Ureter (tissue), 1 donor: ENCODE measurements at regions not wholly inside any gene's neighbourhood (a gene's known extent, or its start where the extent isn't known, plus 50 kb on each side); places are given as distances from the start of the nearest gene placed in this dataset.
"Not testable (repeated sequence)": the region's sequence is repeated elsewhere in the genome, so short reads cannot be mapped to it uniquely, and the experiment has no call there.

Experiments
- DNase-seq: peaks from one replicate; pipeline ENCODE4 v3.0.0-alpha.2; 2020; ENCODE audit warnings: low spot score
- donor health status: DM: yes; HTN: yes; CAD: no.

DNA sequence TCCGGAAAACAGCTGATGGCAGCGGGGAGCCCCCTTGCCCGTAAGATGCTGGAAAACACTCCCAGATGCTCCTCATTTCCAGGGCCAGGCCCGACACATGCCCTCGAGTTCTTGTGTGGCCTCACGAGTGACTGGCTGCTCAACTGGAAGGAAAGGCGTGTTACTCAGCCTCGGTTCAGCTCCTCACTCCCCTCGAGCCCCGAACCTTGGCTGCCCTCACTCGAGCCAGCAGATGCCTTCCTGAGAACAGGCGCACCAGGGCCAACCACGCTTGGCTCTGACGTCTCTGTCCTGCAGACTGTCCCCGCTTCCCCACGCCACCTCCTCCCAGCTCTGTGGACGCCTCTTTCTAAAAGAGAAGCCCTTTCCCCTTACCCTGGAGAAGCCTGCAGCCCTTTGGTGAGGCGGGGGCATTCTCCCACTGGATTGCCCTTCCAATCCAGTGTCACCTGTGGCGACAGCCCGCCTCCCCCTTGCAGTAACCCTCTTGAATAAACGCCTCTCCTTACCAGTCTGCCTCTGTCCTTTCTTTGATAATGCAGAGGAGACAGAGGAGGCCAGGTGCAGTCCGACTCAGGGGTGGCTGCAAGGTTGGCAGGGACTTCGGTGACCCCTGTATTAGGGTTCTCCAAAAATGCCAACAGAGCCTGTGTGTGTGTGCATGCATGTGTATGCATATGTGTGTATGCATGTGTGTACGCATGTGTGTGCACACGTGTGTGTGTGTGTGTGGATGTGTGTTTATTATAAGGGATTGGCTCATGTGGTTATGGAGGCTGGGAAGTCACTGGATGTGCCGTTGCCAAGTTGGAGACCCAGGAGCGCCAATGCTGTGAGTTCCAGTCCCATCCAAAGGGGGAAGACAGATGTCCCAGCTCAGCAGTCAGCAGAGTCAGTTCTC lies 166.3 kb downstream of the KIF26A start:
- no peak for DNase-seq

GRCh38 chr14:104305511-104306449 lies 167.4 kb downstream of the KIF26A start:
- DNase-seq, result no peak

- DNase-seq, result no peak
Measured at GRCh38 chr14:104306450-104307040, 168.2 kb downstream of the KIF26A start.

GRCh38 chr14:104307246-104307626 lies 168.8 kb downstream of the KIF26A start:
- no peak for DNase-seq

GRCh38 chr14:104307627-104308401 lies 169.4 kb downstream of the KIF26A start:
- no peak for DNase-seq

DNA sequence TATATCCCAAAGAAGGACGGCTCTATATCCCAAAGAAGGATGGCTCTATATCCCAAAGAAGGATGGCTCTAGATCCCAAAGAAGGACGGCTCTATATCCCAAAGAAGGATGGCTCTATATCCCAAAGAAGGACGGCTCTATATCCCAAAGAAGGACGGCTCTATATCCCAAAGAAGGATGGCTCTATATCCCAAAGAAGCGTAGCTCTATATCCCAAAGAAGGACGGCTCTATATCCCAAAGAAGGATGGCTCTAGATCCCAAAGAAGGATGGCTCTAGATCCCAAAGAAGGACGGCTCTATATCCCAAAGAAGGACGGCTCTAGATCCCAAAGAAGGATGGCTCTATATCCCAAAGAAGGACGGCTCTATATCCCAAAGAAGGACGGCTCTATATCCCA lies 170.1 kb downstream of the KIF26A start:
- DNase-seq, result not testable (repeated sequence)

GRCh38 chr14:104309657-104310369 lies 171.4 kb downstream of the KIF26A start:
- DNase-seq, result no peak

GRCh38 chr14:104311358-104311757 lies 173.0 kb downstream of the KIF26A start:
- DNase-seq, result no peak

DNA sequence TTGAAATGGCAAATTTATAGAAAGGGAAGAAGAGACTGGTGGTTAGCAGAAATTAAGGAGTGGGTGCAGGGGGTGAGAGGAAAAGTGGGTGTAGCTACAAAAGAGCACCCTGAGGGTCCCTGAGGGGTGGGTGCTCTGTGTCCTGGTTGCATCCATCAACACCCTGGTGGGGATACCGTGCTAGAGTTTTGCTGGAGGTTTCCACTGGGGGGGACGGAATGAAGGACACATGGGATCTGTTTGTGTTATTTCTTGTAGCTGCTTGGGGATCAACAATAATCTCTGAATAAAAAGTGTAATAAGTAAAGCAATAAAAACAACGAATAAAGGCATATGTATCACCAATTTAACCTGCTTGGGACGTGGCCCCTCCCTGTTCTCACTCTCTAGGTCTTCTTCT lies 175.3 kb downstream of the KIF26A start:
- DNase-seq, result no peak

DNA sequence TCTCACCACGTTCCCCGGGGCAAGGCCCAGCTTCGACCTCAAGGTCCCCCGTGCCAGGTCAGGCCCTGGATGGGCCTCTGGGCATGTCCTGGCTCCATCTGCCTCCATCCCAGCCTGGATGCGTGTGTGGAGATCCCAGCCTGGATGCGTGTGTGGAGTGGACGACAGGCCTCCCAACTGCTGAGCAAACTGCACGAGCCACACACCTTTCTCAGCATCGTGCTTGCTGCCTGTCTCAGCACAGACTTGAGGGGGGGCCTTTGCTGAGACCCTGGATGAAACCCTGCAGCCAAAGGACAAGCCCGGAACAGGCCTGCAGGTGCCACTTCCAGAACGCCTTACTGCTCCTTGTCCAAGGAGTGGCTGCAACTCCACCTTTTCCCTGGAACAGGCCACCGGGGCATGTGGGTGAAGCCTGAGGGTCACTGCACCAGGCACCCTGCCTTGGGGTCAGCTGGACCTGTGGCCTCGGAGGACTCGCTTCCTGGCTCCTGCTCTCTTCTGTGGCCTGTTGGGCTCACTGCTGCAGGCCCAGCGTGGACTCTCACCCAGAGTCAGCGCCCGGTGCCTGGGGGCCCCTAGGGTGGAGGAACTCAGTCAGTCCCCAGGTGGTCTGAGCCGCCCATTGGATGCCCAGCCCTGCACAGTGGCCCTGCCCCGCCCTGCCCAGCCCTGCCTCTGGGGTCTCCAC lies 176.0 kb downstream of the KIF26A start:
- DNase-seq, result no peak

DNA sequence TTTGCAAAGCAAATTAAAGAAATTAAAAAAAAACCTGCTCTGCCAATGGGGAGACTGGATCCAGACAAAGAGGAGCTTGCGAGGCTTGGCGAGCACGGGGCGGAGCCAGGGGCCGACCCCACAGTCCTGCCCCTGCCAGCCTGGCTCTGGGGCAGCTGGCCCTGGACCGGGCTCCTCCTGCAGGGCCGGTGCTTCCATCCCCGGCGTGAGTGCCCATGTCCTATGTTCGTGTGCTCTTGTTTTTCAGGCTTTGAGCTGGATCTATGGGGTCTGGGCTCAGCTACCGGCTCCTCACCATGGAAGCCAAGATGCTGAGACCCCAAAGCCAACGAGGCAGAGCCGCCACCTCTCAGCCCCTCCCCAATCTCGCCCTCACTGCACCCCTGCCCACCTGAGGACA lies 176.8 kb downstream of the KIF26A start:
- no peak for DNase-seq

DNA sequence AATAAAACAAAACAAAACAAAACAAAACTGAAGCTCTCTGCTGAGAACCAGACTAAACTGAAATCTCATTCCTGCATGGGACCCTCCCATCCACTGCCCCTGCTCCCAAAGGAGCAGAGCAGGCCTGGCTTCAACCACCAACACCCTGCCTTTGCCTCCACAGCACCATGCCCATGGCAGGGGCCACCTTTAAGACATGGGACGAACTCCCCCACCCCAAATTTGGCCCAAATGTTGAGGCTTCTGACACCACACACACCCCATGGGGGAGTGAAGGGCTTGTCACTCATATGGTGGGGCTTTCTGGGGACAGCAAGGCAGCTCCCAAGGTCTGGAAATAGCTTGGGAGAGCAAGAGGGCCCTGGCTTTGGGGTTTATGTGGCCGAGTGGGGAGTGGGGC lies 177.2 kb downstream of the KIF26A start:
- no peak for DNase-seq

- DNase-seq, result peak; percentile 26
Measured at GRCh38 chr14:104316121-104316722, 177.8 kb downstream of the KIF26A start.

- DNase-seq, result peak; percentile 33
Measured at GRCh38 chr14:104316723-104317491, 178.5 kb downstream of the KIF26A start.

DNA sequence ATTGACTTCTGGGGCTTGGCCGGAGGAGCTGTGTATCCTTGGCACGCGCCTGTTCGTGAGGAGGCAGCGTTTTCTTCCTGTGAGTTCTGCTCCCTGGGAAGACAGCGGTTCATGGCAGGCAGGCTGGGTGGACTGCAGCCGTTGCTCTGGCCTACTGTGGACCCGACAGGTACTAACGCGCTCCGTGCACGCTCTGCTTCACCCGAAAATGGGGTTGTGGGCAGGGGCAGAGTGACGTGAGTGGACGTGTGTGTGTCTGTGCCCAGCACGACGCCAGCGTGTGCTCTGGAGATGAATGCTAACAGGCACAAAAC lies 179.1 kb downstream of the KIF26A start:
- no peak for DNase-seq

DNA sequence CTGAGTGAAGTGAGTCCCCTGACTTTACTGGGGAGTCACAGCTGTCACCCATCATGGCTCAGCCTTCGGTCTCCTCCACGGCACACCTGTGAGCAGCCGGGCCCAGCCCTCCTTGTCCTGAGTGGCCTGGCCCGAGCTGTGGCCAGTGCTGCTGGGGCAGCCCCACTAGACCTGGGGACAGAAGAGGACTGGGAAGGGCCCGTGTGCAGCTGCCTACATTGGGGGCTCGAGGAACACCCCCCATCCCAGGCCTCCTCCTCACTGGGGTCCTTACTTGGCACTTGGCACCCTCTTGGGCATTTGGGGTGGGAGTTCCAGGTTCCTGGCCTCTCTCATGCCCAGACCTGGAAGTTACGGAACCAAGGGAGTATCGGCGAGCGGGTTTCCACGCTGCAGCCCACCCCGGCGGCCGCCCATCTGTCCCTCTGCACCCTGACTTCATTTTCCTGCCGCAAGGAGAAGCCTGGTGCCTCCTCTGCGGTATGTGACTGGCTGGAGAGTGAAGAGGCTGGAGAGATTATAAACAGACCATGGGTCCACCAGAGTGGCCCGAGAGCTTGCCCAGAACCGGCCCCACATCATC lies 179.7 kb downstream of the KIF26A start:
- peak; percentile 20 for DNase-seq

- DNase-seq, result peak; percentile 37
Measured at GRCh38 chr14:104318558-104319490, 180.4 kb downstream of the KIF26A start.
